ENCODE measurements at regions not wholly inside any gene's neighbourhood (a gene's known extent, or its start where the extent isn't known, plus 50 kb on each side); places are given as distances from the start of the nearest gene placed in this dataset.

DNA sequence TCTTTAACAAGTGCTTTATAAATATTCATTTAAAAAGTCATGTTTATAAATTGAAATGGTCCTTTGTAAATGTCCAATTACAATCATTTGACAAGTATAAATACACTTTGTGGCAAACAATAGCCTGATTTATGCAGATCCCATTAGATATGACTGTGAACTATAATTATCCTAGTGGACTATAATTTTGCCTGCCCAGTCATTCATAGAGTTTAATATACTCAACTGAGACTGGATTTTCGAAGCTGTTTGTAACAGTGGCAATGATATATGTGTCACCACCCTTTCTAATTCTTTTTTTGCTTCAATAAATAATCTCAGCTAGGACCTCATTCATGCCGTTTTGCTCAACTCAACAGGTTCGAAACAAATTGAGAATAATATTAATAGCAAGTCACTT lies 732.0 kb downstream of the PCDH18 start:
- ATAC-seq (no peak), DNase-seq (no peak)
- Mint-ChIP-seq H3K4me3 (no peak overlapping the region), H3K27me3 (ENCODE audit: low read depth in 2 of 2) (no peaks in the 10 kb centered on the region), H3K4me1 (no peaks in the 10 kb centered on the region), H3K36me3 (peaks cover 7% of the 10 kb centered on the region), H3K27ac (no peak overlapping the region), H3K9me3 (peaks cover 2 to 4% of the 10 kb centered on the region in 2 donors)
- peaks cover 4% of the 10 kb centered on the region for H3K9me3 ChIP-seq (ENCODE audit: control insufficient read depth, insufficient read depth, low read length)
- TF ChIP-seq, protein P1, sequence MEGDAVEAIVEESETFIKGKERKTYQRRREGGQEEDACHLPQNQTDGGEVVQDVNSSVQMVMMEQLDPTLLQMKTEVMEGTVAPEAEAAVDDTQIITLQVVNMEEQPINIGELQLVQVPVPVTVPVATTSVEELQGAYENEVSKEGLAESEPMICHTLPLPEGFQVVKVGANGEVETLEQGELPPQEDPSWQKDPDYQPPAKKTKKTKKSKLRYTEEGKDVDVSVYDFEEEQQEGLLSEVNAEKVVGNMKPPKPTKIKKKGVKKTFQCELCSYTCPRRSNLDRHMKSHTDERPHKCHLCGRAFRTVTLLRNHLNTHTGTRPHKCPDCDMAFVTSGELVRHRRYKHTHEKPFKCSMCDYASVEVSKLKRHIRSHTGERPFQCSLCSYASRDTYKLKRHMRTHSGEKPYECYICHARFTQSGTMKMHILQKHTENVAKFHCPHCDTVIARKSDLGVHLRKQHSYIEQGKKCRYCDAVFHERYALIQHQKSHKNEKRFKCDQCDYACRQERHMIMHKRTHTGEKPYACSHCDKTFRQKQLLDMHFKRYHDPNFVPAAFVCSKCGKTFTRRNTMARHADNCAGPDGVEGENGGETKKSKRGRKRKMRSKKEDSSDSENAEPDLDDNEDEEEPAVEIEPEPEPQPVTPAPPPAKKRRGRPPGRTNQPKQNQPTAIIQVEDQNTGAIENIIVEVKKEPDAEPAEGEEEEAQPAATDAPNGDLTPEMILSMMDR (IDR thresholded peaks at IDR 0.05) = no peak
- intact Hi-C loops (cut with micrococcal nuclease) = no loop called here
- H3K4me3 ChIP-seq (ENCODE audit: low read length) = no peak overlapping the region
- no peaks in the 10 kb centered on the region for H3K4me1 ChIP-seq (ENCODE audit: control insufficient read depth, insufficient read depth, low read length)
- no peaks in the 10 kb centered on the region for H3K27me3 ChIP-seq (ENCODE audit: control insufficient read depth, insufficient read depth, low read length)
- no CpG with 5 or more reads among the region's 3 CpGs for WGBS (ENCODE audit: insufficient coverage)
- no peak overlapping the region for H3K27ac ChIP-seq (ENCODE audit: low read length)
- H3K36me3 ChIP-seq (ENCODE audit: control insufficient read depth, insufficient read depth, low read length) = no peaks in the 10 kb centered on the region

DNA sequence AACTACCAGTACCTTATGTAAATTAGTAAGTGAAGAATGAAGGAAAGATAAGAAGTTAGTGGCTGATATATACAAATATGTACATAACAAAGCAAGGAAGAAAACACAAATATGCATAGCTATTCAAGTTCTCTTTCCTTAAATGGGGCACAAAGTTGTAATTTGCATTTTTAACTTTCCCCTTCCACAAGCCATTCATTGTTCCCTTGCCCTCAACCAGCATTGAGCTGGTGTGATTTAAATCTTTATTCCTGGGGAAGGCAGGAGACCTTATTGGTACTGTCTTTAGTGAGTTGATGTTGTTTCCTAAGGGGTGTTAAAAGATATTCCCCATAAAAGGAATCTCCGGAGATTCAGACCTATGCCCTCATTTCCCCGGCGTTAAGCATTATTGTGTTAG lies 735.3 kb downstream of the PCDH18 start:
- H3K27ac Mint-ChIP-seq = no peak overlapping the region
- WGBS (ENCODE audit: insufficient coverage) = 85% methylated on average over 3 of the region's 3 CpGs
- H3K27ac ChIP-seq (ENCODE audit: low read length) = no peak overlapping the region
- peaks cover 0 to 4% of the 10 kb centered on the region in 2 donors for H3K9me3 Mint-ChIP-seq
- H3K4me3 Mint-ChIP-seq = no peak overlapping the region
- no peaks in the 10 kb centered on the region for H3K27me3 Mint-ChIP-seq (ENCODE audit: low read depth in 2 of 2)
- no peak for DNase-seq
- H3K36me3 ChIP-seq (ENCODE audit: control insufficient read depth, insufficient read depth, low read length) = no peaks in the 10 kb centered on the region
- TF ChIP-seq, protein P1 (IDR thresholded peaks at IDR 0.05) = no peak
- no peaks in the 10 kb centered on the region for H3K36me3 Mint-ChIP-seq
- no peaks in the 10 kb centered on the region for H3K27me3 ChIP-seq (ENCODE audit: control insufficient read depth, insufficient read depth, low read length)
- ATAC-seq = no peak
- no peaks in the 10 kb centered on the region for H3K9me3 ChIP-seq (ENCODE audit: control insufficient read depth, insufficient read depth, low read length)
- intact Hi-C loops (cut with micrococcal nuclease) = no loop called here
- no peaks in the 10 kb centered on the region for H3K4me1 Mint-ChIP-seq
- no peak overlapping the region for H3K4me3 ChIP-seq (ENCODE audit: low read length)
- no peaks in the 10 kb centered on the region for H3K4me1 ChIP-seq (ENCODE audit: control insufficient read depth, insufficient read depth, low read length)

DNA sequence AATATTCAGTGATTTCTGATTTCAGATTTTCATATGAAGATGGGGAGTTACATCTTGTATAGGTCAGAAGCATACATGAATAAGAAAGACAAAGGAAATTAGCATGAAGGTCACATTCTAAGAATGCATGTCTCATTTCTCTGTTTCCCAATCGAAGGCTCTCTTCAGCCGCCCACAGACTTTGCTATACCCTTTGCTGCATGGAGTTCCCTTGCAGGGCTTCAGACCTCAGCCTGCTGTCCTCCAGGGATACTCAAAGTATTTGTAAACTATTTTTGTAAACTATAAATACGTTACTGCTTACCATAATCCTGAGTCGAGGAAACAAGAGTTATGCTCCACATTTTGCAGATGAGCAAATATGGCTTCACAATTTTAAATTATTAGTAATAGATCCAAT lies 738.4 kb downstream of the PCDH18 start:
- Mint-ChIP-seq H3K27ac (no peak overlapping the region), H3K36me3 (no peaks in the 10 kb centered on the region), H3K4me3 (no peak overlapping the region), H3K4me1 (no peaks in the 10 kb centered on the region), H3K9me3 (peaks cover 4 to 9% of the 10 kb centered on the region in 2 donors), H3K27me3 (ENCODE audit: low read depth in 2 of 2) (no peaks in the 10 kb centered on the region)
- H3K9me3 ChIP-seq (ENCODE audit: control insufficient read depth, insufficient read depth, low read length) = no peaks in the 10 kb centered on the region
- H3K27ac ChIP-seq (ENCODE audit: low read length) = no peak overlapping the region
- H3K27me3 ChIP-seq (ENCODE audit: control insufficient read depth, insufficient read depth, low read length) = no peaks in the 10 kb centered on the region
- 88% methylated on average over 4 of the region's 4 CpGs for WGBS (ENCODE audit: insufficient coverage)
- H3K4me1 ChIP-seq (ENCODE audit: control insufficient read depth, insufficient read depth, low read length) = no peaks in the 10 kb centered on the region
- TF ChIP-seq, protein P1 (IDR thresholded peaks at IDR 0.05) = no peak
- no peak overlapping the region for H3K4me3 ChIP-seq (ENCODE audit: low read length)
- DNase-seq (no peak), ATAC-seq (no peak)
- intact Hi-C loops (cut with micrococcal nuclease) = no loop called here
- H3K36me3 ChIP-seq (ENCODE audit: control insufficient read depth, insufficient read depth, low read length) = no peaks in the 10 kb centered on the region

DNA sequence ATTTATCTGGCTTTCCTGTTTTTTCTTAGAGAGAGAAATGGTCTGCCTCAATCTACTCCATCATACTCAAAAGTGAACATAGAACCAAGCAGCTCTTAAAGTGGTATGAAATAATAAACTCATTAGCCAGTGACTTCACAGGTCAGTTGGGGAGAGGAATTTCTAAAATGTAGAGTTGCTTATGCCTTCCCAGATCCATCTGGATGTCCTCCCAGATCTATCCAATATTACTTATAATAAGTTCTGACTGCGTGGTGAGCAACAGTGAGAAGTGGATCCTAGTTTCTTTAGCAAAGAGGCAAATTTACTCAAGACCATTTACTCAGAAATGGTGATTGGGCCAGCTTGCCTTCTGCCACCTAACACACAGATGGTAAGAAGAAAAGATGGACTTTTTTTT lies 748.0 kb downstream of the PCDH18 start:
- 80% methylated on average over 1 of the region's 1 CpG for WGBS (ENCODE audit: insufficient coverage)
- Mint-ChIP-seq H3K9me3 (peaks cover 11 to 22% of the 10 kb centered on the region in 2 donors), H3K4me3 (no peak overlapping the region), H3K4me1 (no peaks in the 10 kb centered on the region), H3K36me3 (no peaks in the 10 kb centered on the region), H3K27ac (no peak overlapping the region), H3K27me3 (ENCODE audit: low read depth in 2 of 2) (no peaks in the 10 kb centered on the region)
- Histone ChIP-seq H3K36me3 (ENCODE audit: control insufficient read depth, insufficient read depth, low read length) (no peaks in the 10 kb centered on the region), H3K4me3 (ENCODE audit: low read length) (no peak overlapping the region), H3K9me3 (ENCODE audit: control insufficient read depth, insufficient read depth, low read length) (no peaks in the 10 kb centered on the region), H3K27me3 (ENCODE audit: control insufficient read depth, insufficient read depth, low read length) (no peaks in the 10 kb centered on the region), H3K4me1 (ENCODE audit: control insufficient read depth, insufficient read depth, low read length) (no peaks in the 10 kb centered on the region), H3K27ac (ENCODE audit: low read length) (no peak overlapping the region)
- intact Hi-C loops (cut with micrococcal nuclease) = no loop called here
- DNase-seq (no peak), ATAC-seq (no peak)
- TF ChIP-seq, protein P1 (IDR thresholded peaks at IDR 0.05) = no peak

All from natural killer cell (primary cell).